ENCODE measurements at regions not wholly inside any gene's neighbourhood (a gene's known extent, or its start where the extent isn't known, plus 50 kb on each side); places are given as distances from the start of the nearest gene placed in this dataset.

GRCh38 chr3:117790235-117790987, 1080.8 kb downstream of the TUSC7 start:
- no peaks in the 10 kb centered on the region for H3K9me3 ChIP-seq (ENCODE audit: control insufficient read depth in 1 of 2, low read length in 2 of 2)
- no peak overlapping the region for H3K4me3 ChIP-seq (ENCODE audit: low read depth in 1 of 2, low read length in 2 of 2)
- H3K9ac ChIP-seq (ENCODE audit: low read depth in 1 of 2, low read length in 2 of 2): no peak overlapping the region
- no peaks in the 10 kb centered on the region for H3K36me3 ChIP-seq (ENCODE audit: control insufficient read depth in 1 of 2, insufficient read depth in 2 of 2, low read length in 2 of 2)
- no peaks in the 10 kb centered on the region for H3K27me3 ChIP-seq (ENCODE audit: control insufficient read depth in 1 of 2, insufficient read depth in 2 of 2, low read length in 2 of 2)
- H3K4me1 ChIP-seq (ENCODE audit: control insufficient read depth in 1 of 2, insufficient read depth in 2 of 2, low read length in 2 of 2): no peaks in the 10 kb centered on the region
- H3K27ac ChIP-seq (ENCODE audit: low read depth, low read length): no peak overlapping the region

GRCh38 chr3:117793622-117794265, 1084.2 kb downstream of the TUSC7 start:
- H3K4me1 ChIP-seq (ENCODE audit: control insufficient read depth in 1 of 2, insufficient read depth in 2 of 2, low read length in 2 of 2): no peaks in the 10 kb centered on the region
- H3K9me3 ChIP-seq (ENCODE audit: control insufficient read depth in 1 of 2, low read length in 2 of 2): no peaks in the 10 kb centered on the region
- no peak overlapping the region for H3K4me3 ChIP-seq (ENCODE audit: low read depth in 1 of 2, low read length in 2 of 2)
- no peak overlapping the region for H3K27ac ChIP-seq (ENCODE audit: low read depth, low read length)
- H3K36me3 ChIP-seq (ENCODE audit: control insufficient read depth in 1 of 2, insufficient read depth in 2 of 2, low read length in 2 of 2): no peaks in the 10 kb centered on the region
- no peak overlapping the region for H3K9ac ChIP-seq (ENCODE audit: low read depth in 1 of 2, low read length in 2 of 2)
- no peaks in the 10 kb centered on the region for H3K27me3 ChIP-seq (ENCODE audit: control insufficient read depth in 1 of 2, insufficient read depth in 2 of 2, low read length in 2 of 2)

- Histone ChIP-seq H3K36me3 (ENCODE audit: control insufficient read depth in 1 of 2, insufficient read depth in 2 of 2, low read length in 2 of 2) (no peaks in the 10 kb centered on the region), H3K9ac (ENCODE audit: low read depth in 1 of 2, low read length in 2 of 2) (no peak overlapping the region), H3K27me3 (ENCODE audit: control insufficient read depth in 1 of 2, insufficient read depth in 2 of 2, low read length in 2 of 2) (no peaks in the 10 kb centered on the region), H3K27ac (ENCODE audit: low read depth, low read length) (no peak overlapping the region), H3K4me3 (ENCODE audit: low read depth in 1 of 2, low read length in 2 of 2) (no peak overlapping the region), H3K9me3 (ENCODE audit: control insufficient read depth in 1 of 2, low read length in 2 of 2) (no peaks in the 10 kb centered on the region), H3K4me1 (ENCODE audit: control insufficient read depth in 1 of 2, insufficient read depth in 2 of 2, low read length in 2 of 2) (no peaks in the 10 kb centered on the region)
These were observed 1088.6 kb downstream of the TUSC7 start for GRCh38 chr3:117798221-117798620.

GRCh38 chr3:117798687-117799386, 1089.3 kb downstream of the TUSC7 start:
- Histone ChIP-seq H3K4me1 (ENCODE audit: control insufficient read depth in 1 of 2, insufficient read depth in 2 of 2, low read length in 2 of 2) (no peaks in the 10 kb centered on the region), H3K9ac (ENCODE audit: low read depth in 1 of 2, low read length in 2 of 2) (no peak overlapping the region), H3K27me3 (ENCODE audit: control insufficient read depth in 1 of 2, insufficient read depth in 2 of 2, low read length in 2 of 2) (no peaks in the 10 kb centered on the region), H3K27ac (ENCODE audit: low read depth, low read length) (no peak overlapping the region), H3K36me3 (ENCODE audit: control insufficient read depth in 1 of 2, insufficient read depth in 2 of 2, low read length in 2 of 2) (no peaks in the 10 kb centered on the region), H3K9me3 (ENCODE audit: control insufficient read depth in 1 of 2, low read length in 2 of 2) (no peaks in the 10 kb centered on the region), H3K4me3 (ENCODE audit: low read depth in 1 of 2, low read length in 2 of 2) (no peak overlapping the region)

GRCh38 chr3:117799387-117799735, 1089.8 kb downstream of the TUSC7 start:
- no peak overlapping the region for H3K9ac ChIP-seq (ENCODE audit: low read depth in 1 of 2, low read length in 2 of 2)
- H3K4me1 ChIP-seq (ENCODE audit: control insufficient read depth in 1 of 2, insufficient read depth in 2 of 2, low read length in 2 of 2): no peaks in the 10 kb centered on the region
- no peaks in the 10 kb centered on the region for H3K27me3 ChIP-seq (ENCODE audit: control insufficient read depth in 1 of 2, insufficient read depth in 2 of 2, low read length in 2 of 2)
- no peak overlapping the region for H3K4me3 ChIP-seq (ENCODE audit: low read depth in 1 of 2, low read length in 2 of 2)
- no peaks in the 10 kb centered on the region for H3K9me3 ChIP-seq (ENCODE audit: control insufficient read depth in 1 of 2, low read length in 2 of 2)
- no peaks in the 10 kb centered on the region for H3K36me3 ChIP-seq (ENCODE audit: control insufficient read depth in 1 of 2, insufficient read depth in 2 of 2, low read length in 2 of 2)
- H3K27ac ChIP-seq (ENCODE audit: low read depth, low read length): no peak overlapping the region

GRCh38 chr3:117801912-117802239, 1092.3 kb downstream of the TUSC7 start:
- Histone ChIP-seq H3K9ac (ENCODE audit: low read depth in 1 of 2, low read length in 2 of 2) (no peak overlapping the region), H3K9me3 (ENCODE audit: control insufficient read depth in 1 of 2, low read length in 2 of 2) (no peaks in the 10 kb centered on the region), H3K27me3 (ENCODE audit: control insufficient read depth in 1 of 2, insufficient read depth in 2 of 2, low read length in 2 of 2) (no peaks in the 10 kb centered on the region), H3K4me1 (ENCODE audit: control insufficient read depth in 1 of 2, insufficient read depth in 2 of 2, low read length in 2 of 2) (no peaks in the 10 kb centered on the region), H3K27ac (ENCODE audit: low read depth, low read length) (no peak overlapping the region), H3K36me3 (ENCODE audit: control insufficient read depth in 1 of 2, insufficient read depth in 2 of 2, low read length in 2 of 2) (no peaks in the 10 kb centered on the region), H3K4me3 (ENCODE audit: low read depth in 1 of 2, low read length in 2 of 2) (no peak overlapping the region)

- Histone ChIP-seq H3K27me3 (ENCODE audit: control insufficient read depth in 1 of 2, insufficient read depth in 2 of 2, low read length in 2 of 2) (no peaks in the 10 kb centered on the region), H3K9ac (ENCODE audit: low read depth in 1 of 2, low read length in 2 of 2) (no peak overlapping the region), H3K4me1 (ENCODE audit: control insufficient read depth in 1 of 2, insufficient read depth in 2 of 2, low read length in 2 of 2) (no peaks in the 10 kb centered on the region), H3K9me3 (ENCODE audit: control insufficient read depth in 1 of 2, low read length in 2 of 2) (no peaks in the 10 kb centered on the region), H3K4me3 (ENCODE audit: low read depth in 1 of 2, low read length in 2 of 2) (no peak overlapping the region), H3K27ac (ENCODE audit: low read depth, low read length) (no peak overlapping the region), H3K36me3 (ENCODE audit: control insufficient read depth in 1 of 2, insufficient read depth in 2 of 2, low read length in 2 of 2) (no peaks in the 10 kb centered on the region)
These were observed 1099.9 kb downstream of the TUSC7 start for GRCh38 chr3:117809186-117810081.

- Histone ChIP-seq H3K36me3 (ENCODE audit: control insufficient read depth in 1 of 2, insufficient read depth in 2 of 2, low read length in 2 of 2) (no peaks in the 10 kb centered on the region), H3K9me3 (ENCODE audit: control insufficient read depth in 1 of 2, low read length in 2 of 2) (no peaks in the 10 kb centered on the region), H3K9ac (ENCODE audit: low read depth in 1 of 2, low read length in 2 of 2) (no peak overlapping the region), H3K4me3 (ENCODE audit: low read depth in 1 of 2, low read length in 2 of 2) (no peak overlapping the region), H3K27ac (ENCODE audit: low read depth, low read length) (no peak overlapping the region), H3K4me1 (ENCODE audit: control insufficient read depth in 1 of 2, insufficient read depth in 2 of 2, low read length in 2 of 2) (no peaks in the 10 kb centered on the region), H3K27me3 (ENCODE audit: control insufficient read depth in 1 of 2, insufficient read depth in 2 of 2, low read length in 2 of 2) (no peaks in the 10 kb centered on the region)
These were observed 1102.2 kb downstream of the TUSC7 start for GRCh38 chr3:117811786-117812185.

GRCh38 chr3:117814975-117815374, 1105.4 kb downstream of the TUSC7 start:
- Histone ChIP-seq H3K27ac (ENCODE audit: low read depth, low read length) (no peak overlapping the region), H3K4me1 (ENCODE audit: control insufficient read depth in 1 of 2, insufficient read depth in 2 of 2, low read length in 2 of 2) (no peaks in the 10 kb centered on the region), H3K9me3 (ENCODE audit: control insufficient read depth in 1 of 2, low read length in 2 of 2) (no peaks in the 10 kb centered on the region)

GRCh38 chr3:117817103-117817502, 1107.5 kb downstream of the TUSC7 start:
- Histone ChIP-seq H3K4me3 (ENCODE audit: low read depth in 1 of 2, low read length in 2 of 2) (no peak overlapping the region), H3K4me1 (ENCODE audit: control insufficient read depth in 1 of 2, insufficient read depth in 2 of 2, low read length in 2 of 2) (no peaks in the 10 kb centered on the region)

More at GRCh38 chr3:117814975-117815374, 1105.4 kb downstream of the TUSC7 start:
- Histone ChIP-seq H3K9ac (ENCODE audit: low read depth in 1 of 2, low read length in 2 of 2) (no peak overlapping the region), H3K4me3 (ENCODE audit: low read depth in 1 of 2, low read length in 2 of 2) (no peak overlapping the region), H3K27me3 (ENCODE audit: control insufficient read depth in 1 of 2, insufficient read depth in 2 of 2, low read length in 2 of 2) (no peaks in the 10 kb centered on the region), H3K36me3 (ENCODE audit: control insufficient read depth in 1 of 2, insufficient read depth in 2 of 2, low read length in 2 of 2) (no peaks in the 10 kb centered on the region)

More at GRCh38 chr3:117817103-117817502, 1107.5 kb downstream of the TUSC7 start:
- Histone ChIP-seq H3K27ac (ENCODE audit: low read depth, low read length) (no peak overlapping the region), H3K9me3 (ENCODE audit: control insufficient read depth in 1 of 2, low read length in 2 of 2) (no peaks in the 10 kb centered on the region), H3K27me3 (ENCODE audit: control insufficient read depth in 1 of 2, insufficient read depth in 2 of 2, low read length in 2 of 2) (no peaks in the 10 kb centered on the region), H3K36me3 (ENCODE audit: control insufficient read depth in 1 of 2, insufficient read depth in 2 of 2, low read length in 2 of 2) (no peaks in the 10 kb centered on the region), H3K9ac (ENCODE audit: low read depth in 1 of 2, low read length in 2 of 2) (no peak overlapping the region)
